ENCODE measurements at regions not wholly inside any gene's neighbourhood (a gene's known extent, or its start where the extent isn't known, plus 50 kb on each side); places are given as distances from the start of the nearest gene placed in this dataset.

DNA sequence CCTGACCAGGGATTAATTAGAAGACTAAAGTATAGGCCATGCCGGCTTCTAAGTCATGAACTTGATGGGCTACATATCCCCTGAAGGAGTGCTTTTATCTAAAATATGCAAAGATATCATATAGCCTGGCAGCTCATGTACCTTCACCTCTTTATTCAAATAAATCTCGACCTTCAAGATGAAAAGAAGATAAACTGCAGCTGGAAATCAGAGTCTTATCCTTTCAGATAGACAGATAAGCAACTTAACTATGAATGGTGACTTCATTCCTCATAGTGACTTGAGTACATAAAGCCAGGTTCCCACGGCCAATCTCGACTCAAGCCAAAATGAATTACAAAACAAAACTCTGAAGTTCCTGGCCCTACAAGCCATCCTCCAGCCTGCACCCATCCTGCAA lies 165.3 kb upstream of the KLHL29 start:
- DNase-seq (ENCODE audit: low read depth, low spot score), result no peak
- H3K27ac ChIP-seq, result no peak overlapping the region
- TF ChIP-seq EZH2 (IDR thresholded peaks at IDR 0.05) (no peak), POLR2AphosphoS5 (IDR thresholded peaks at IDR 0.05; ENCODE audit: borderline replicate concordance, low read depth, low read length) (no peak), FOXP2 (optimal IDR thresholded peaks at IDR 0.05; ENCODE audit: control extremely low read depth, extremely low read length, insufficient read depth) (no peak)
- no peak overlapping the region for H3K4me3 ChIP-seq
- no peak overlapping the region for H3K9ac ChIP-seq (ENCODE audit: insufficient read length)
- no peaks in the 10 kb centered on the region for H3K9me3 ChIP-seq (ENCODE audit: low read depth, low read length)
- no peaks in the 10 kb centered on the region for H3K36me3 ChIP-seq (ENCODE audit: insufficient read depth, low read length)

DNA sequence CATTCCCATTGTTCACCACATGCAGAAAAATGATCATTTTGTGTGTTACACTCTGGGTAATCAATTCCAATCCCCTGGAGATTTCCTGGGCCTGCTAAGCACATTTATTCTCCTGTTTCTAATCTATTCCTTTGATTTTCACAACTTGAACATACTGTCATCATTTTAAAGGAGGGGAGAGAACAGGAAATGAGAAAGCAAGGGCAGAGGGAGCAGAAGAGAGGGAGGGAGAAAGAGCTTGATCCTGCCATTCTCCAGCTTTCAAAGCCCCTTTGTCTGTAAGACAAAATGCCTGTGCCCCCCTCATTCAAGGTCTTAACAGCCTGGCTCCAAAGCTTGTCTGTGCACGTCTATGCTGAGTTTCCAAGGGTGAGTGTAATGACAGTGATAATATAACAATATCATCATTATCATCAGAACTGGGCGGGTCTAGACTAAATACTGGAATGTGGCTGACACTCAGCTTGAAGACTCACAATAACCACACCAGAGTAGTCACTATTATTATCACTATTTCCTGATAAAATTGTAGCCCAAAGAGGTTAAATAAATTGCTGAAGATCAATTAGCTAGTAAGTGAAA lies 164.4 kb upstream of the KLHL29 start:
- Histone ChIP-seq H3K9ac (ENCODE audit: insufficient read length) (no peak overlapping the region), H3K9me3 (ENCODE audit: low read depth, low read length) (no peaks in the 10 kb centered on the region), H3K27ac (no peak overlapping the region), H3K4me3 (no peak overlapping the region), H3K36me3 (ENCODE audit: insufficient read depth, low read length) (no peaks in the 10 kb centered on the region)
- TF ChIP-seq POLR2AphosphoS5 (IDR thresholded peaks at IDR 0.05; ENCODE audit: borderline replicate concordance, low read depth, low read length) (no peak), FOXP2 (optimal IDR thresholded peaks at IDR 0.05; ENCODE audit: control extremely low read depth, extremely low read length, insufficient read depth) (no peak), EZH2 (IDR thresholded peaks at IDR 0.05) (no peak)
- no peak for DNase-seq (ENCODE audit: low read depth, low spot score)

DNA sequence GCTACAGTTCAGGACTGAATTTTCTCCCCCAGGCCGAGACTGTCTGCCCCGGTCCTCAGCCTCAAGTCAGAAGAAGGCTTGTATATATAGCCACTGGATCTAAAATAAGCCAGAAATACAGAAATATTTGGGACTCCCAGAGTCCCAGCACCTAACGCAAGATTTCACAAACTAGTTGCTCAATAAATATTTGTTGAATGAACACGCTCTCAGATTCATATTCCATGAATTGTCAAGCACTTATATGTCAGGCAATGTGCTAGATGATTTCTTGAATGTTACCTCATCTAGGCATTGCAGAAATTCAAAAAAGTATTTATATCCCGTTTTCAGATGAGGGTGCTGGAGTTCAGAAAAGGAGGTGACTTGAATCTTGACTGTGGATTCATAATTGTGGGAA lies 163.7 kb upstream of the KLHL29 start:
- H3K9me3 ChIP-seq (ENCODE audit: low read depth, low read length), result no peaks in the 10 kb centered on the region
- H3K4me3 ChIP-seq, result no peak overlapping the region
- no peak overlapping the region for H3K9ac ChIP-seq (ENCODE audit: insufficient read length)
- no peaks in the 10 kb centered on the region for H3K36me3 ChIP-seq (ENCODE audit: insufficient read depth, low read length)
- DNase-seq (ENCODE audit: low read depth, low spot score), result no peak
- H3K27ac ChIP-seq, result no peak overlapping the region
- TF ChIP-seq POLR2AphosphoS5 (IDR thresholded peaks at IDR 0.05; ENCODE audit: borderline replicate concordance, low read depth, low read length) (no peak), FOXP2 (optimal IDR thresholded peaks at IDR 0.05; ENCODE audit: control extremely low read depth, extremely low read length, insufficient read depth) (no peak), EZH2 (IDR thresholded peaks at IDR 0.05) (no peak)

DNA sequence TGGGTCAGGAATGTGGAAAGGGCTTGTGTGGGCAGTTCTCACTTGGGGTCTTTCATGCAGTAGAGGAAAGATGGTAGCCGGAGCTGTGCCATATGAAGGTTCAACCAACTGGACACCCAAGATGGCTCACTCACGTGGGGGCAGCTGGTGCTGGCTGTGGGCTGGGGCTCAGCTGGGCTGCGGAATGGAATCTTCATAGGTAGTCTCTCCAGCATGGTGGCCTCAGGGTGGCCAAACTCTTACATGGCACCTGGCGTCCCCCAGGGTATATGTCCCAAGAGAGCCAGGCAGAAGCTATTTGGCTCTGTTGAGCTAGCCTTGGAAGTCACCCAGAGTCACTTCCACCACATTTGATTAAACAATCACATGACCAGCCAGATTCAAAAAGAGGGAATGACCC lies 163.1 kb upstream of the KLHL29 start:
- TF ChIP-seq FOXP2 (optimal IDR thresholded peaks at IDR 0.05; ENCODE audit: control extremely low read depth, extremely low read length, insufficient read depth) (no peak), EZH2 (IDR thresholded peaks at IDR 0.05) (no peak), POLR2AphosphoS5 (IDR thresholded peaks at IDR 0.05; ENCODE audit: borderline replicate concordance, low read depth, low read length) (no peak)
- no peak for DNase-seq (ENCODE audit: low read depth, low spot score)
- Histone ChIP-seq H3K9me3 (ENCODE audit: low read depth, low read length) (no peaks in the 10 kb centered on the region), H3K36me3 (ENCODE audit: insufficient read depth, low read length) (no peaks in the 10 kb centered on the region), H3K4me3 (no peak overlapping the region), H3K27ac (no peak overlapping the region), H3K9ac (ENCODE audit: insufficient read length) (no peak overlapping the region)

DNA sequence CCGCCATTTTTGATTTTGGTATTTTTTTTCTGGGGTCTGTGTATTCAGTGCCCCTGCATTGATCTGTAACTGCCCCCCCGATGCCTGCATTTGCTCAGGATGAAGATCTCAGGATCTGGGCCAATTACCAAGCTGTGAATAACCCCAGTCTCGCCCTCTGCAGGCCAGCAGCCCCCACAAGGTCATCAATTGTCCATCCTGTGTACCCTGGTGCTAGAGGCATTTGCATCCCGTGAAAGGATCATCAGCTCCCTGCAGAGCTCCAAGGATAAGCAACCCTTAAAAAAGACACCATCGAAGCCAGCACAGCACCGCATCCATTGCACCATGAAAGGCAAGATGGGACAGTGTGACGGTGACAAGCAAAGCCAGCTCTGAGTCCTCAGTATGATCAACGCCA lies 154.1 kb upstream of the KLHL29 start:
- Histone ChIP-seq H3K9ac (ENCODE audit: insufficient read length) (no peak overlapping the region), H3K9me3 (ENCODE audit: low read depth, low read length) (no peaks in the 10 kb centered on the region), H3K36me3 (ENCODE audit: insufficient read depth, low read length) (no peaks in the 10 kb centered on the region), H3K4me3 (no peak overlapping the region), H3K27ac (no peak overlapping the region)
- DNase-seq (ENCODE audit: low read depth, low spot score), result no peak
- TF ChIP-seq POLR2AphosphoS5 (IDR thresholded peaks at IDR 0.05; ENCODE audit: borderline replicate concordance, low read depth, low read length) (no peak), FOXP2 (optimal IDR thresholded peaks at IDR 0.05; ENCODE audit: control extremely low read depth, extremely low read length, insufficient read depth) (no peak), EZH2 (IDR thresholded peaks at IDR 0.05) (no peak)

DNA sequence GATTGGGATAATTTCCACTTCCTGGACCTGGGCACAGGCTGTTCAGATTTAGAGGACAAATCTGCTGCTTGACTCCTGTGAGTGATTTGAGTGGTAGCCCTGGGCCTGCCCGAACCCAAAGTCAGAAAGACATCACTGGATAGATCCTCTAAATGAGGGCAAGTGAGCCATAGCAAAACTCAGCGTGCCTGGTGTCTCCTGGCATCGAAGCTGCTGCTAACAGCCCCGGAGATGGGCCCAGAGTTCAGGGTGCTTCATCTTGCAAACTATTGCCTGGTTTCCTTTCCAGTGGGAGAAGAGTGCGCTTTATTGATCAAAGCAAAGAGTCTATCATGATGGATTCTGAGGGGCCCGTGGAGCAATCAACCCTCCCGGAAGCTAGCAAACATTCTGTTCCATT lies 153.1 kb upstream of the KLHL29 start:
- H3K9me3 ChIP-seq (ENCODE audit: low read depth, low read length), result no peaks in the 10 kb centered on the region
- no peak for DNase-seq (ENCODE audit: low read depth, low spot score)

DNA sequence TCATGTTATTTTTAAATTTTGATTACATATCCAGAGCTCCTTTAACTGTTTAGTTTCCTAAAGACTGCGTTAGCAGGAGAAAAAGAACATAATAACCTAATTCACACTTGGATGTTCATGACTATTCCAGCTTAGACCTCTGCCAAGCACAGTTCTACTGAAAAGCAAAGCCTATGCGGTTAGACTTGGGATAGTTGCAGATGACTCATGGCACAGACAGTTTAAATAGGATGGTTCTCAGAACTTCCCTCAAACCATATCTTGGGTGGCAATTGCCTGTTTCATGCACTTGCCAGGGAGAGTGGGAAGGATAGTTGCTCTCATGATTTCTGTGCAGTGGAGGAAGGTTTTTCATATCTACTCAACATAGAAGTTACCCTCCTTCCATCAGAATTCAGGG lies 149.7 kb upstream of the KLHL29 start:
- Histone ChIP-seq H3K27ac (no peak overlapping the region), H3K36me3 (ENCODE audit: insufficient read depth, low read length) (no peaks in the 10 kb centered on the region), H3K4me3 (no peak overlapping the region), H3K9ac (ENCODE audit: insufficient read length) (no peak overlapping the region), H3K9me3 (ENCODE audit: low read depth, low read length) (no peaks in the 10 kb centered on the region)
- TF ChIP-seq POLR2AphosphoS5 (IDR thresholded peaks at IDR 0.05; ENCODE audit: borderline replicate concordance, low read depth, low read length) (no peak), EZH2 (IDR thresholded peaks at IDR 0.05) (no peak), FOXP2 (optimal IDR thresholded peaks at IDR 0.05; ENCODE audit: control extremely low read depth, extremely low read length, insufficient read depth) (no peak)
- no peak for DNase-seq (ENCODE audit: low read depth, low spot score)

More for the DNA sequence above, 153.1 kb upstream of the KLHL29 start:
- Histone ChIP-seq H3K27ac (no peak overlapping the region), H3K9ac (ENCODE audit: insufficient read length) (no peak overlapping the region), H3K4me3 (no peak overlapping the region), H3K36me3 (ENCODE audit: insufficient read depth, low read length) (no peaks in the 10 kb centered on the region)
- TF ChIP-seq EZH2 (IDR thresholded peaks at IDR 0.05) (no peak), FOXP2 (optimal IDR thresholded peaks at IDR 0.05; ENCODE audit: control extremely low read depth, extremely low read length, insufficient read depth) (no peak), POLR2AphosphoS5 (IDR thresholded peaks at IDR 0.05; ENCODE audit: borderline replicate concordance, low read depth, low read length) (no peak)

DNA sequence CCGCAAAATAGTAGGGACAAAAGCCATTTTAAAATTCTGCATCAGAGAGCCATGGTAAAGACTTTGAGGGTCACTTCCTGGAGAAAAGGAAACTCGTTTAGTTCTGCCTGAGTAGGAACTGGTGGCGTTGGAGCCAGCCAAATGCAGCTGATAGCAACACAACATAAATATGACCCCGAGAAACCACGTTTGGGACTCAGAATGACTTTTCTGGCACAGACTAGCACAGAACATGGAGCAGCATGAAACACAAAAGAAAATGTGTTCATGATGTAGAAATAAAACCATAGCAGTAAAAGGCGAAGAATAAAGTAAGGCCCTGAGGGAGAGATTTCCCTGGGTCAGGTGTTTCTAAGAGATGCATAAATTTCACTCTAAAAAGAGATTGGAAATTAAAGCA lies 149.2 kb upstream of the KLHL29 start:
- DNase-seq (ENCODE audit: low read depth, low spot score), result no peak
- no peaks in the 10 kb centered on the region for H3K9me3 ChIP-seq (ENCODE audit: low read depth, low read length)
- no peak overlapping the region for H3K27ac ChIP-seq
- TF ChIP-seq EZH2 (IDR thresholded peaks at IDR 0.05) (no peak), FOXP2 (optimal IDR thresholded peaks at IDR 0.05; ENCODE audit: control extremely low read depth, extremely low read length, insufficient read depth) (no peak), POLR2AphosphoS5 (IDR thresholded peaks at IDR 0.05; ENCODE audit: borderline replicate concordance, low read depth, low read length) (no peak)
- H3K9ac ChIP-seq (ENCODE audit: insufficient read length), result no peak overlapping the region
- no peaks in the 10 kb centered on the region for H3K36me3 ChIP-seq (ENCODE audit: insufficient read depth, low read length)
- no peak overlapping the region for H3K4me3 ChIP-seq

DNA sequence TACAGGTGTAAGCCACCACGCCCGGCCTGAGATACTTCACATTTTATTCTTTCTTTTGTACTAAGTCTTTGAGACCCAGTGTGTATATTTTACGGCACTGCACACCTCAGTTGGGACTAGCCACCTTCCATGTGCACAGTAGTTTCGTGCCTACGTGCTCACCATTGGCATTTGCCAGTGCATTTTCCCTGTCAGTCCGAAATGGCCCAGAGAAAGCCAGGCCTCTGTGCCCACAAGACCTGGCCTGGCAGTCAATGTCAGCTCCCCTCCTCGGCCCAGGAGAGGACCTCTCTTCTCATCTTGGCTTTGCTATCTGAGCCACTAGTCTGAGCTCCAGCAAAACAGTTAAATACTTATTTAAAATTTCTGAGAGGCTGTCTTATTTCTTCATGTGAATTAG lies 147.8 kb upstream of the KLHL29 start:
- TF ChIP-seq POLR2AphosphoS5 (IDR thresholded peaks at IDR 0.05; ENCODE audit: borderline replicate concordance, low read depth, low read length), result no peak
- no peak for TF ChIP-seq EZH2 (IDR thresholded peaks at IDR 0.05)
- no peak for TF ChIP-seq FOXP2 (optimal IDR thresholded peaks at IDR 0.05; ENCODE audit: control extremely low read depth, extremely low read length, insufficient read depth)
- no peaks in the 10 kb centered on the region for H3K9me3 ChIP-seq (ENCODE audit: low read depth, low read length)
- H3K27ac ChIP-seq, result no peak overlapping the region
- no peak for DNase-seq (ENCODE audit: low read depth, low spot score)
- H3K9ac ChIP-seq (ENCODE audit: insufficient read length), result no peak overlapping the region
- no peak overlapping the region for H3K4me3 ChIP-seq
- no peaks in the 10 kb centered on the region for H3K36me3 ChIP-seq (ENCODE audit: insufficient read depth, low read length)

Data from SK-N-MC (cell line).